Gastrocnemius medialis (tissue), 4 donors: ENCODE measurements at regions not wholly inside any gene's neighbourhood (a gene's known extent, or its start where the extent isn't known, plus 50 kb on each side); places are given as distances from the start of the nearest gene placed in this dataset.

Experiments used
- ATAC-seq, 2 donors: fragments of 150-250 bp; one replicate each; pipeline ENCODE4 v1.9.1; 2016
- DNase-seq, 2 donors: peaks; one replicate each; pipeline ENCODE4 v3.0.0-alpha.2; 2019
- H3K27ac ChIP-seq, 4 donors: fragments of 200-600 bp; sonication (generic); 1 replicate in 1 of 4; 2 replicates in 3 of 4; pipeline ENCODE4 v1.5.1; 2016 to 2018; ENCODE audit warnings: mild to moderate bottlenecking in 2 of 4, moderate library complexity in 1 of 4
- H3K27me3 ChIP-seq, 3 donors: fragments of 200-600 bp; sonication (generic) in 2 of 3; 1 replicate in 1 of 3; 2 replicates in 2 of 3; pipeline versions ENCODE4 v1.5.1 to v1.6.0; 2016 to 2019; ENCODE audit warnings: mild to moderate bottlenecking in 1 of 3, moderate library complexity in 1 of 3
- H3K36me3 ChIP-seq, 2 donors: fragments of 200-600 bp; sonication (generic) in 1 of 2; one replicate each; pipeline ENCODE4 v1.5.1; 2017 to 2018
- H3K4me1 ChIP-seq, 2 donors: fragments of 200-600 bp; sonication (generic) in 1 of 2; one replicate each; pipeline ENCODE4 v1.5.1; 2016 to 2017; ENCODE audit warnings: mild to moderate bottlenecking in 2 of 2
- H3K4me3 ChIP-seq, 4 donors: fragments of 200-600 bp; sonication (generic) in 3 of 4; 1 replicate in 1 of 4; 2 replicates in 3 of 4; pipeline ENCODE4 v1.5.1; 2016 to 2019; ENCODE audit warnings: mild to moderate bottlenecking in 2 of 4
- H3K9me3 ChIP-seq, 3 donors: fragments of 200-600 bp; sonication (generic) in 2 of 3; 1 replicate in 1 of 3; 2 replicates in 2 of 3; pipeline ENCODE4 v1.5.1; 2016 to 2019
- CTCF ChIP-seq, 5 experiments: fragments of 450-650 bp in 3 of 5; fragments of 200-600 bp in 2 of 5; sonication (generic) in 2 of 5; IDR thresholded peaks in 4 of 5; conservative IDR thresholded peaks in 1 of 5; 1 replicate in 4 of 5; 2 replicates in 1 of 5; pipeline ENCODE4 v1.5.1; 2016 to 2019; ENCODE audit warnings: antibody characterized with exemption in 5 of 5, mild to moderate bottlenecking in 3 of 5, moderate library complexity in 3 of 5
- POLR2A ChIP-seq, 2 donors: fragments of 450-650 bp; IDR thresholded peaks; one replicate each; pipeline ENCODE4 v1.6.1; 2017; ENCODE audit warnings: antibody characterized with exemption in 2 of 2, mild to moderate bottlenecking in 2 of 2, moderate library complexity in 2 of 2
- in situ Hi-C, 4 donors: fragments of 200-750 bp; cut with MboI; loops; one replicate each; pipeline versions ENCODE4 v1.15.0 to v1.8.0; 2017; ENCODE audit warnings: low sequenced_read_pairs in 4 of 4
- intact Hi-C: fragments of 100-400 bp; cut with DNase I; formaldehyde crosslinking; loops from one replicate; pipeline ENCODE4 v1.15.1; 2023; ENCODE audit warnings: low total_unique reads

GRCh38 chr6:2542101-2542857 is 208.4 kb downstream of the MYLK4 start:
- Histone ChIP-seq H3K27me3 (no peaks in the 10 kb centered on the region), H3K4me1 (no peaks in the 10 kb centered on the region), H3K9me3 (no peaks in the 10 kb centered on the region), H3K4me3 (no peak overlapping the region), H3K36me3 (no peaks in the 10 kb centered on the region), H3K27ac (no peak overlapping the region)
- no peak for DNase-seq
- in situ Hi-C loops (no loop called here), intact Hi-C loops (no loop called here)
- no peak for ATAC-seq
- no peak for TF ChIP-seq POLR2A (IDR thresholded peaks at IDR 0.05)
- no peak for TF ChIP-seq CTCF (IDR thresholded peaks at IDR 0.05 in 4 of 5, conservative IDR thresholded peaks at IDR 0.05 in 1 of 5)

- TF ChIP-seq CTCF (IDR thresholded peaks at IDR 0.05 in 4 of 5, conservative IDR thresholded peaks at IDR 0.05 in 1 of 5): no peak
- DNase-seq: no peak
Observed at GRCh38 chr6:2536451-2536850, 214.3 kb downstream of the MYLK4 start.

GRCh38 chr6:2535506-2535905 is 215.2 kb downstream of the MYLK4 start:
- intact Hi-C loops: no loop called here
- Histone ChIP-seq H3K9me3 (no peaks in the 10 kb centered on the region), H3K4me1 (no peaks in the 10 kb centered on the region), H3K27me3 (no peaks in the 10 kb centered on the region), H3K36me3 (no peaks in the 10 kb centered on the region), H3K4me3 (no peak overlapping the region), H3K27ac (no peak overlapping the region)
- in situ Hi-C loops: no loop called here
- no peak for DNase-seq
- TF ChIP-seq POLR2A (IDR thresholded peaks at IDR 0.05): no peak
- TF ChIP-seq CTCF (IDR thresholded peaks at IDR 0.05 in 4 of 5, conservative IDR thresholded peaks at IDR 0.05 in 1 of 5): no peak
- ATAC-seq: no peak

More at GRCh38 chr6:2536451-2536850, 214.3 kb downstream of the MYLK4 start:
- H3K4me1 ChIP-seq: no peaks in the 10 kb centered on the region
- H3K27ac ChIP-seq: no peak overlapping the region
- in situ Hi-C loops: no loop called here
- ATAC-seq: no peak
- intact Hi-C loops: no loop called here
- H3K9me3 ChIP-seq: no peaks in the 10 kb centered on the region
- H3K4me3 ChIP-seq: no peak overlapping the region
- H3K27me3 ChIP-seq: no peaks in the 10 kb centered on the region
- H3K36me3 ChIP-seq: no peaks in the 10 kb centered on the region

- Histone ChIP-seq H3K4me3 (no peak overlapping the region), H3K27me3 (no peaks in the 10 kb centered on the region), H3K9me3 (no peaks in the 10 kb centered on the region), H3K27ac (no peak overlapping the region), H3K36me3 (no peaks in the 10 kb centered on the region), H3K4me1 (no peaks in the 10 kb centered on the region)
- ATAC-seq (no peak), DNase-seq (no peak)
- in situ Hi-C loops: no loop called here
- TF ChIP-seq POLR2A (IDR thresholded peaks at IDR 0.05): no peak
- no peak for TF ChIP-seq CTCF (IDR thresholded peaks at IDR 0.05 in 4 of 5, conservative IDR thresholded peaks at IDR 0.05 in 1 of 5)
- intact Hi-C loops: no loop called here
Observed at GRCh38 chr6:2534406-2535042, 216.2 kb downstream of the MYLK4 start.
